ENCODE measurements at regions not wholly inside any gene's neighbourhood (a gene's known extent, or its start where the extent isn't known, plus 50 kb on each side); places are given as distances from the start of the nearest gene placed in this dataset.

DNA sequence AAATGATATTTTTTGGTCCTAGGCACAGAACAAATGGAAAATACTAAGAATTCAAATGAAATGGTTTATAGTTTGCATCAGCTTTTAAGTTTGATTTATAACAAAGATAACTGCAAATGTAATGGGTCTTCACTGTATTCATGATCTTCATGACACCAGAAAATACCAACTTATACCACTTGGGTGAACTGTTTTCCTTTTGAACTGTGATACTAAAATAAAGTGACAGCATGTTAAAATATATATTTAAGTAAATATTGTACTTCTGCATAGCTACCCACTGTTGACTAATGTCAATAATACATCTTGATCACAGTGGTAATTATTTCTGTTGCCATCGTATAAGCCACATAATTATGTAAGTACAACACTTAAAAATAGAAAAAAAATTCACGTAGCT, 442.0 kb upstream of the ANKRD30A start:
- DNase-seq: no peak

DNA sequence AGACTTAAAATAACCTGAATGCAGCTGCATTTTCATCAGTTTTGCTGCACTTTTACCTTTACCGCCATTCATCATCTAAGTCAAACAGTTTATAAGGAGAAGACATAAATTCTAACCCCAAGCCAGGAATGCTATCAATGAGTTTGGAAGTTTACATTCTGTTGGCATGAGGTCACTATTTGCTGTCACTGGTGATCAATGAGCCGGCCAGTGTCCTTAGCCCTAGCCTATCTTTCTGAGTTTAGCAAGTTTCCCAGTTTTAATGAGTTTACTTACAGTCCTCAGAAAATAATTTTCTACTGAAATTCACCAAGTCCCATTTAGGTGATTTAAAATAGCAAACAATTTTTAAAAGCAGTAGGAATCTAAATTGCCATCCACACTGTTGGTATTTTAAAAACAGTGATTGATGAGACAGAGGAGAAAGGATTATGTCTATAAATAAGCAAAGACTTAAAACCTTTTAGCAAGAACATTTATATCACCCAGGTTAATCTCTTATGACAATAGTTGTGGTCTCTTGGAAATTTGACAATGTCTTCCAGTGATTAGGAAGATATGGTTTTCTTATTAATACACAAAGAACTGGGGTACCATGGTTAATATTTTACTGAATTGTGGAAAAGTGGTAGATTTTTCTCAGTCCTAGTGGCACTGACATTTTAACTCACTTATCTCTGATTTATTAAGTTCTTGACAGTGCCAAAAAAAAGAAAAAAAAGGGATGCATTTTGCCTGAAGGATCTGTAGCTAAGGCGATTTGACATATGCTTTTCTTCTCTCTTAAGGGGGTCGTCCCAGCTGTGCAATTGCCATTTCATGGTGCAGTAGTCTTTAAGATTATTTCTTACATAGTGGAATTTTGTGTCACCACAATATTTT, 443.4 kb upstream of the ANKRD30A start:
- peak; percentile 69 for DNase-seq

- no peak for DNase-seq
Measured at GRCh38 chr10:36679554-36679953, 445.8 kb upstream of the ANKRD30A start.

DNA sequence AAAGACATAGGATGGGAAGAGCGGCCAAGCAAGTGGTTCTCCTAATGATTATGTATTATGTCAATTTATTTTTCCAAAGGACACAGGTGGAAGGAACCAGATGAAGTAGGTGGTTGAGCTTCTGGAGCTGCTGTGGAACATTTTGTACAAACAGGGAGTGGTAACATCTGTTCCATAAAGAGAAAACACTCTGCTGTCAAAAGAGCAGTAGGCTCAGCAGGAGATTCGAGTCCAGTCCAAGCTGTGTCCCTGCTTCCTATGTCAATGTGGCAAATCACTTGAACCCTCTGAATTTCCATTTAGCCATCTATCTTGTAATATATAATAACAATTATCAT, 448.0 kb upstream of the ANKRD30A start:
- DNase-seq: no peak

DNA sequence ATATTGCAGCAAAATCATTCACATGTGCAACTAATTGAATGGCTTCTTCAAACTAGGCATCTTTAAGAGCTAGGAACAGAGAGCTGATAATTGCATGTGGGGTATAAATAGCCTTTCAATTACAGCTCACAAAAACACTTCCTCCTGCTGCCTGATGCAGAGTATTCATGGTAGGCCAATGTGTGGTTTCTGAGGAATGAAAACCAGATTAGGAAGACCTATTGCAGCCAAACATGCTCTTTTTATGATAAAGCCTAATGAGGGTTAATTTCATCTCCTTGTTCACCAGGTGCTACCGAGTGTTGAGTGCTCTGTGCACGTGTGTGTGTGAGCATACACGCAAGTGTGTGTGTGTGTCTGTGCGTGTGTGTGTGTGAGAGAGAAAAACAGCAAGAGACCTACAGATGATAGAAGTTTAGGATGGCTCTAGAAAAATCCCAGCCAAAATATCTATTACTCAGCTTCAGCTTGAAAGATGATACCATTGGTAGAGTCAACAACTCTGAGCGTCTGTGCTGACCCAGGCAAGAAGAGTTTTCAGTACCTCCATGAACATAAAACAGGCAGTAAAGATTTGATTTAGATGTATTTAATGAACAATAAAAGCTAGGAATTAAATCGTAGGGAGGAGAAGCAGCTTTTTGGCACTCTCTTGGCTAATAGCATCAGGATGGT, 448.5 kb upstream of the ANKRD30A start:
- DNase-seq: peak; percentile 79

DNA sequence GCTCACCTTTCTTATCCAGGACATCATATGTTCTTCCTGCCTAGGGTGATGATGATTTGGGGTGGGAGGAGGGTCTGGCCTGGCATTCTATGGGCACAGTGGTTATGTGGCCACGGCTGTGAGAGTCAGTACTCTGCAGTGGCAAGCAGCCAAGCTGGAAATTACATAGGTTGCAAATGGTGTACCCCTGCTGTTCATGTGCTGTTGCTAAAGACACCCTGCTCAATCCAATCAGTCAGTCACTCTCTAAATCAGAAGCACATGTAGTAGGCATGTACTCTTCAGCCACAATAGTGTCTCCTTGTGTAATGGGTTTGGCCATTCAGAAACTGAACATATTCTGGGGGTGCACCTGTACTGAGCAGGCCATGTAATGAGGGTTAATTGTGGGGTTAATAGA, 449.1 kb upstream of the ANKRD30A start:
- peak; percentile 75 for DNase-seq

GRCh38 chr10:36675458-36675880, 449.9 kb upstream of the ANKRD30A start:
- DNase-seq: peak; percentile 93

- peak; percentile 82 for DNase-seq
Measured at GRCh38 chr10:36671607-36672006, 453.8 kb upstream of the ANKRD30A start.

- DNase-seq: peak; percentile 68
Measured at GRCh38 chr10:36670621-36671402, 454.6 kb upstream of the ANKRD30A start.

DNA sequence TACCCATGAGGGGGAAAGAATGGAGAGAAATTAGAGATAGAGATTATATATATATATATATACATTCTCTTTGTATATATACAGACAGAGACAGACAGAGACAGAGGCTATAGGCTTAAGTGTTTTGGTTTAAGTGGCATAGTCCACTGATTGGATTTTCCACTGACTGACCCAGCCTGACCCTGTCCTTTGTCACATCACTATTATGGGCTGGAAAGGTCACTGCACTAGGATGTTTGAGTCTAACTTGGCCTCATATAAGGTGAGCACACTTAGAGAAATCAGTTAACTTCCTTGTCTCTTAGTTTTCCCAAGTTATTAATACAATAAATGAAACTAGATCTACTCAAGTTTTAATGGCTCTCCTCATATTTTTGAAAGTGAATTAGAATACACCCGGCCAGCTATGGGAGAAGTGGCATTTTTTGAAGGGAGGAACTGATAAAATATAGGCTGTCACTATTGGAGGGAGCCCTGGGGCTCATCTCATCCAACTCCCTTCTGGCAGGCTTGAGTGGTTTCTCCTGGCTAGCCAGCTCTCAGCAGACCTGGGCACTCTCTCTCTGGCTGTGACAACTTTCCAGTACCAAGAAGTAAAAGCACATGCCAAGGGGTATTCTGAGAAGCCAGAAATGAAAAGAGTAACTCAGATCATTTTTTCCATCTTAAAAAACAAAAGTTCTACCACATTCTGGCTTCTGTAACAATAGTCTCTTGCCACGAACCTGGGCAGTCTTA, 455.6 kb upstream of the ANKRD30A start:
- no peak for DNase-seq

- DNase-seq: no peak
Measured at GRCh38 chr10:36666451-36666850, 458.9 kb upstream of the ANKRD30A start.

DNA sequence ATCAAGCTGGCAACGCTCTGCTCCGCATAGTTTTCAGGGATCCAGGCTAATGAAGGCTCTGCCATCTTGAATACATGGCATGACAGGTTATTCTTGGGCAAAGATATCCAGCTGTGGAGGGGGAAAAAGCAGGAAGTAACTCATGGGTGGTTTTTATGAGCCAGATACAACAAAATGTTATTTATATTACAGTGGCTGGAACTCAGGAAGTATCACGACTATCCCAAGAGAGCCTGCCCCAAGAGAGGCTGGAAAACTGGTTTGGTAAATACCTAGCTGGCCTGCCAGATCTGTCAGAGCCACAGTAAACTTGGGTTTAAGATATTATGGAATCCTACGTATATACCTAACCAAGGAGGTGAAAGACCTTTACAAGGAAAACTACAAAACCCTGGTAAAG, 462.8 kb upstream of the ANKRD30A start:
- no peak for DNase-seq

DNA sequence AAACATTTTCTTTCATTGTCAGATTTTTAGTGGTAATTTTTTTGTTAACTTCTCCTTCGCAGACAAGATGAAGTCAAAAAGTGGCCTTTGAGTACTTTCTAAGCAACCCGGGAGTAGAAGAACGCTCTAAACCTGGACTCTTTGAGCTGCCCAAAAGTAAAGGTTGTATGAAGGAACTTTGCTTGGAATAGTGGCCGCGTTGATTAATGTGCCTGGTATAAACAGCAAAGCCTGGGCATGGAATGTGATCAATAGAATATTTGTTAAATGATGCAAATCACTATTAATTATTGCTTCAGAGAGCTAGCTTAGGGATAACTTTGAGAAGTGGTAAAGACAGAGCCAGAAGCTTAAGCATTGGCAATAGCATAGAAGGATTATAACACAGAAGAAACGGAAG, 475.1 kb upstream of the ANKRD30A start:
- DNase-seq: no peak

DNA sequence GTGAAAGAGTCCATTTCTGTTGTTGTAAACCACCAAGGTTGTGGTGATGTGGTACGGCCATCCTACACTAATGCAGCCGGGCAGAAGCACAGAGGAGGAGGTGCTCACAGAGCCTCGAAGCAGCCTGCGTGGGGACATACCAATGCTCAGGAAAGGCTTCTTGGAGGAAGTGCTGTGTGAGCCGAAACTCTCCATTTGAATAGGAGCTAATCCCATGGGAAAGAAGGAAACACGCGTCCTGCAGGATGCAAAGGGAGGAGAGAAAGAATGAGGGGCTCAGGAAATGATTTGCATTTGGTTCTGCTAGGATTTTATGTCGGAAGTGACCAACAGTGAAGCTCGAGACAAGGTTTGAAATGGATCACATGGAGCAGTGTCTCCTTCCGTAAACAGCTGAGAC, 477.9 kb upstream of the ANKRD30A start:
- no peak for DNase-seq

DNA sequence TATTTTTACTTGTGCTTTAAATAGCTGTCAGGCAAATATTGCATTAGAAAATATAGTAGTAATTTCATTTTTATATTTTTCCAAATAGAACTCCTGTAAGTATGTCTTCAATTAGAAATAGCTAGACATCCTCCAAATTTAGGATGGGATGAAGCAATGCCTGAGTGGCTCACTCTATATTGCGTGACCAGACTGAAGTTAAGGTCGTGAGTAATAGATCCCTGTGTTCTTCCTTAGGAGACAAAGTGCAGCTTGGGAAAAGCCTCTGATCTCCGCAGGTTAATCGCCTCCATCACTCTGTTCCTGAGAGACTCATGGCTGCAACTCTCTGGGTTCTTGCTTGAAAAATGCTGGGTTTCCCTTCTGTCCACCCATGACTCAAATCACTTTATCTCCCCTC, 484.8 kb upstream of the ANKRD30A start:
- peak; percentile 32 for DNase-seq

- no peak for DNase-seq
Measured at GRCh38 chr10:36638462-36639155, 486.8 kb upstream of the ANKRD30A start.

- DNase-seq: no peak
Measured at GRCh38 chr10:36636879-36637278, 488.5 kb upstream of the ANKRD30A start.

GRCh38 chr10:36636285-36636839, 489.0 kb upstream of the ANKRD30A start:
- DNase-seq: no peak

GRCh38 chr10:36634916-36635315, 490.5 kb upstream of the ANKRD30A start:
- peak; percentile 88 for DNase-seq

DNA sequence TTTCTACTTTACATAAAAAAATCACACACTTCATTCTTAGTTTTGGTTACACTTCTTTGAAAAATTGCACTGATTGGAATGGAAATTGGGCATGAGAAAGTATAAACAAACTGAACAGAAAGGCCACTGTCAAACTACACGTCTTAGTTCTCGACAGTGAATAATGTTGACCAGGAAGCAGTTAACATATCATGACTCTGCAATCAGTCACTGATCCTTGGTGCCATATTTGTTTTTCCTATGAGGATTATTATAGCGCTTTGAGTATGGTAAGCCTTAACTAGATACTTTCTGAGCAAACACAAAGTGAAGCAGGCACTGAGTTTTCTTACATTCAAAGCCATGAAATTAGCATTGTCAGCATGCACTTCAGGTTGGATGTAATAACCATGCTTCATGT, 495.1 kb upstream of the ANKRD30A start:
- no peak for DNase-seq

DNA sequence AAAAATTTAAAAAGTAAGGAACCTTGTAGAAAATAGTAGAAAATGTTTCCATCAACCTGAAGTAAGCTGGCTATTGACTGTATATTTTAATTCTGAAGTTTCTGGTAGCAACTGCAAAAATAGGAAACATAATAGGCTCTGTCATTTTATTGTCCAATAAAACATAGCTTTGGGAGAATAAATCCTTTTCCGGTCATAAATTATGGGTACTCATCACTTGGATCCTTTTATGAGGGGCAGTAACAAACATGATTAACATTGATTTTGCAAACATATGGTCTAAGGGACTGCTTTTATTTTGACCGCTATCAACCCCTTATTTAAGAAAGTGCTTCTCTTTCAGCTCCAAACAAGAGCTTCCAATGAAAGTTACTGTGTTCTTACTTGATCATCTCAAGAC, 495.9 kb upstream of the ANKRD30A start:
- DNase-seq: no peak

- DNase-seq: no peak
Measured at GRCh38 chr10:36624551-36625100, 500.8 kb upstream of the ANKRD30A start.
